HEK293 (cell line): ENCODE measurements at regions not wholly inside any gene's neighbourhood (a gene's known extent, or its start where the extent isn't known, plus 50 kb on each side); places are given as distances from the start of the nearest gene placed in this dataset.

Experiments
- CTCF ChIP-seq: fragments of 450-650 bp; formaldehyde crosslinking; IDR thresholded peaks from 2 replicates; pipeline ENCODE4 v1.5.1; 2016; ENCODE audit warnings: missing biosample characterization, missing genetic modification characterization
- TCF7L2 ChIP-seq: IDR thresholded peaks from 2 replicates; pipeline ENCODE4 v1.6.1; 2011; ENCODE audit warnings: low read depth, mild to moderate bottlenecking, inconsistent platforms, low read length, moderate library complexity, borderline replicate concordance
- TF ChIP-seq, protein P1 (sequence below): fragments of 450-650 bp; formaldehyde crosslinking; IDR thresholded peaks from 2 replicates; pipeline ENCODE4 v1.5.1; 2016; ENCODE audit warnings: missing biosample characterization, missing genetic modification characterization

GRCh38 chr1:56333461-56333860 lies 245.9 kb downstream of the PLPP3 start:
- TF ChIP-seq, protein P1, sequence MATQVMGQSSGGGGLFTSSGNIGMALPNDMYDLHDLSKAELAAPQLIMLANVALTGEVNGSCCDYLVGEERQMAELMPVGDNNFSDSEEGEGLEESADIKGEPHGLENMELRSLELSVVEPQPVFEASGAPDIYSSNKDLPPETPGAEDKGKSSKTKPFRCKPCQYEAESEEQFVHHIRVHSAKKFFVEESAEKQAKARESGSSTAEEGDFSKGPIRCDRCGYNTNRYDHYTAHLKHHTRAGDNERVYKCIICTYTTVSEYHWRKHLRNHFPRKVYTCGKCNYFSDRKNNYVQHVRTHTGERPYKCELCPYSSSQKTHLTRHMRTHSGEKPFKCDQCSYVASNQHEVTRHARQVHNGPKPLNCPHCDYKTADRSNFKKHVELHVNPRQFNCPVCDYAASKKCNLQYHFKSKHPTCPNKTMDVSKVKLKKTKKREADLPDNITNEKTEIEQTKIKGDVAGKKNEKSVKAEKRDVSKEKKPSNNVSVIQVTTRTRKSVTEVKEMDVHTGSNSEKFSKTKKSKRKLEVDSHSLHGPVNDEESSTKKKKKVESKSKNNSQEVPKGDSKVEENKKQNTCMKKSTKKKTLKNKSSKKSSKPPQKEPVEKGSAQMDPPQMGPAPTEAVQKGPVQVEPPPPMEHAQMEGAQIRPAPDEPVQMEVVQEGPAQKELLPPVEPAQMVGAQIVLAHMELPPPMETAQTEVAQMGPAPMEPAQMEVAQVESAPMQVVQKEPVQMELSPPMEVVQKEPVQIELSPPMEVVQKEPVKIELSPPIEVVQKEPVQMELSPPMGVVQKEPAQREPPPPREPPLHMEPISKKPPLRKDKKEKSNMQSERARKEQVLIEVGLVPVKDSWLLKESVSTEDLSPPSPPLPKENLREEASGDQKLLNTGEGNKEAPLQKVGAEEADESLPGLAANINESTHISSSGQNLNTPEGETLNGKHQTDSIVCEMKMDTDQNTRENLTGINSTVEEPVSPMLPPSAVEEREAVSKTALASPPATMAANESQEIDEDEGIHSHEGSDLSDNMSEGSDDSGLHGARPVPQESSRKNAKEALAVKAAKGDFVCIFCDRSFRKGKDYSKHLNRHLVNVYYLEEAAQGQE (tag by site-specific recombination), result no peak
- TF ChIP-seq TCF7L2 (no peak), CTCF (tag by site-specific recombination) (no peak)
